Stimulated activated CD4-positive, alpha-beta T cell treated with anti-CD3 and anti-CD28 coated beads, Interleukin-2, amount 100 ng/mL, for 48 hours (primary cell): ENCODE measurements at regions not wholly inside any gene's neighbourhood (a gene's known extent, or its start where the extent isn't known, plus 50 kb on each side); places are given as distances from the start of the nearest gene placed in this dataset.

Experiments used
- DNase-seq, 2 donors: peaks; one replicate each; pipeline ENCODE4 v3.0.0-alpha.2; 2020

- no peak for DNase-seq
These were observed 458.8 kb upstream of the ZMIZ1 start for GRCh38 chr10:78609976-78610375.

- DNase-seq, result no peak
These were observed 455.6 kb upstream of the ZMIZ1 start for GRCh38 chr10:78613132-78613531.

- no peak for DNase-seq
These were observed 454.5 kb upstream of the ZMIZ1 start for GRCh38 chr10:78614267-78614666.

GRCh38 chr10:78614744-78615143, 454.0 kb upstream of the ZMIZ1 start:
- no peak for DNase-seq

GRCh38 chr10:78616125-78616695, 452.6 kb upstream of the ZMIZ1 start:
- DNase-seq, result no peak

- DNase-seq, result no peak
These were observed 451.7 kb upstream of the ZMIZ1 start for GRCh38 chr10:78617115-78617514.

- DNase-seq, result no peak
These were observed 451.1 kb upstream of the ZMIZ1 start for GRCh38 chr10:78617631-78618030.

GRCh38 chr10:78618050-78618449, 450.7 kb upstream of the ZMIZ1 start:
- DNase-seq, result no peak

GRCh38 chr10:78619115-78619851, 449.5 kb upstream of the ZMIZ1 start:
- DNase-seq, result no peak

- DNase-seq, result no peak
These were observed 448.9 kb upstream of the ZMIZ1 start for GRCh38 chr10:78619896-78620295.

- DNase-seq, result no peak
These were observed 447.6 kb upstream of the ZMIZ1 start for GRCh38 chr10:78620985-78621799.

- DNase-seq, result no peak
These were observed 445.1 kb upstream of the ZMIZ1 start for GRCh38 chr10:78623578-78624215.

GRCh38 chr10:78624791-78625190, 444.0 kb upstream of the ZMIZ1 start:
- no peak for DNase-seq

- DNase-seq, result no peak
These were observed 442.3 kb upstream of the ZMIZ1 start for GRCh38 chr10:78626471-78626870.

GRCh38 chr10:78627254-78627795, 441.4 kb upstream of the ZMIZ1 start:
- no peak for DNase-seq

- DNase-seq, result no peak
These were observed 439.8 kb upstream of the ZMIZ1 start for GRCh38 chr10:78628976-78629375.

- no peak for DNase-seq
These were observed 439.0 kb upstream of the ZMIZ1 start for GRCh38 chr10:78629773-78630172.

- DNase-seq, result peak in 1 of 2 donors; percentile 2
These were observed 437.6 kb upstream of the ZMIZ1 start for GRCh38 chr10:78630944-78631838.

- no peak for DNase-seq
These were observed 434.4 kb upstream of the ZMIZ1 start for GRCh38 chr10:78634389-78634815.

GRCh38 chr10:78634835-78635234, 433.9 kb upstream of the ZMIZ1 start:
- no peak for DNase-seq

- DNase-seq, result no peak
These were observed 429.1 kb upstream of the ZMIZ1 start for GRCh38 chr10:78639629-78640028.
